CD8-positive, alpha-beta memory T cell (primary cell): ENCODE measurements at regions not wholly inside any gene's neighbourhood (a gene's known extent, or its start where the extent isn't known, plus 50 kb on each side); places are given as distances from the start of the nearest gene placed in this dataset.

Source experiments
- CTCF ChIA-PET: fragments of 350-600 bp; sonication (Branson Sonifier 250); formaldehyde crosslinking; loops from one replicate; lab custom pipeline; 2021; ENCODE audit warnings: antibody characterized with exemption; lab: Charles Lee
- POLR2A ChIA-PET: fragments of 350-600 bp; sonication (Branson Sonifier 250); formaldehyde crosslinking; loops from one replicate; lab custom pipeline; 2021; ENCODE audit warnings: antibody characterized with exemption; lab: Charles Lee
- DNase-seq, 5 donors: peaks; one replicate each; pipeline versions ENCODE4 v3.0.0 to v3.0.0-alpha.2; 2020 to 2022; ENCODE audit warnings: mixed read lengths in 1 of 5
- H3K27ac ChIP-seq: one replicate; pipeline ENCODE4 v1.7.0; 2013; ENCODE audit warnings: low read depth, mild to moderate bottlenecking, low read length, moderate library complexity
- H3K27me3 ChIP-seq: 2 replicates; pipeline ENCODE4 v1.7.0; 2013; ENCODE audit warnings: low read length, mild to moderate bottlenecking; ENCODE audit not compliant: insufficient read depth, poor library complexity, severe bottlenecking
- H3K36me3 ChIP-seq: 2 replicates; pipeline ENCODE4 v1.7.0; 2013; ENCODE audit warnings: mild to moderate bottlenecking, low read length, moderate library complexity; ENCODE audit not compliant: insufficient read depth
- H3K4me1 ChIP-seq: 2 replicates; pipeline ENCODE4 v1.7.0; 2013; ENCODE audit warnings: mild to moderate bottlenecking, low read length, moderate library complexity; ENCODE audit not compliant: insufficient read depth
- H3K4me3 ChIP-seq: 2 replicates; pipeline ENCODE4 v1.7.0; 2013; ENCODE audit warnings: mild to moderate bottlenecking, low read length
- H3K9me3 ChIP-seq: 2 replicates; pipeline ENCODE4 v1.7.0; 2013; ENCODE audit warnings: mild to moderate bottlenecking, low read length
- H3K27ac Mint-ChIP-seq, 8 donors: one replicate each; pipeline ENCODE4 v1.8.0; 2020 to 2021; ENCODE audit warnings: mixed read lengths in 8 of 8, mild to moderate bottlenecking in 6 of 8, inconsistent platforms in 3 of 8, moderate library complexity in 3 of 8
- H3K27me3 Mint-ChIP-seq, 2 donors: one replicate each; pipeline ENCODE4 v1.8.0; 2020 to 2021; ENCODE audit warnings: mixed read lengths in 2 of 2, mild to moderate bottlenecking in 1 of 2, moderate library complexity in 1 of 2
- H3K36me3 Mint-ChIP-seq, 3 donors: one replicate each; pipeline ENCODE4 v1.8.0; 2020 to 2021; ENCODE audit warnings: mixed read lengths in 3 of 3, inconsistent platforms in 1 of 3, mild to moderate bottlenecking in 1 of 3
- H3K4me1 Mint-ChIP-seq, 3 donors: one replicate each; pipeline ENCODE4 v1.8.0; 2020 to 2021; ENCODE audit warnings: mixed read lengths in 3 of 3, inconsistent platforms in 1 of 3, mild to moderate bottlenecking in 1 of 3
- H3K4me3 Mint-ChIP-seq, 7 donors: one replicate each; pipeline ENCODE4 v1.8.0; 2020 to 2021; ENCODE audit warnings: mixed read lengths in 7 of 7, mild to moderate bottlenecking in 6 of 7, moderate library complexity in 4 of 7, inconsistent platforms in 2 of 7
- H3K9me3 Mint-ChIP-seq, 5 donors: one replicate each; pipeline ENCODE4 v1.8.0; 2020 to 2022; ENCODE audit warnings: mixed read lengths in 5 of 5, mild to moderate bottlenecking in 3 of 5, moderate library complexity in 2 of 5, inconsistent platforms in 1 of 5

GRCh38 chr3:157841029-157841428 lies 265.2 kb downstream of the SHOX2 start:
- Mint-ChIP-seq H3K27ac (no peak overlapping the region), H3K9me3 (peaks cover 0 to 2% (median 0%) of the 10 kb centered on the region in 5 donors), H3K4me3 (no peak overlapping the region), H3K4me1 (no peaks in the 10 kb centered on the region), H3K36me3 (no peaks in the 10 kb centered on the region), H3K27me3 (no peaks in the 10 kb centered on the region)
- Histone ChIP-seq H3K4me1 (no peaks in the 10 kb centered on the region), H3K9me3 (no peaks in the 10 kb centered on the region), H3K4me3 (no peak overlapping the region), H3K27ac (no peak overlapping the region), H3K36me3 (no peaks in the 10 kb centered on the region), H3K27me3 (no peaks in the 10 kb centered on the region)
- CTCF ChIA-PET: no interaction called here
- DNase-seq: no peak
- POLR2A ChIA-PET: no interaction called here

- Mint-ChIP-seq H3K4me3 (no peak overlapping the region), H3K4me1 (no peaks in the 10 kb centered on the region), H3K36me3 (no peaks in the 10 kb centered on the region), H3K27ac (no peak overlapping the region), H3K9me3 (peaks cover 0 to 4% (median 0%) of the 10 kb centered on the region in 5 donors), H3K27me3 (no peaks in the 10 kb centered on the region)
- Histone ChIP-seq H3K9me3 (no peaks in the 10 kb centered on the region), H3K27me3 (no peaks in the 10 kb centered on the region), H3K4me3 (no peak overlapping the region), H3K4me1 (no peaks in the 10 kb centered on the region), H3K27ac (no peak overlapping the region), H3K36me3 (no peaks in the 10 kb centered on the region)
- no peak for DNase-seq
- CTCF ChIA-PET: no interaction called here
- POLR2A ChIA-PET: no interaction called here
Measured at GRCh38 chr3:157840564-157840963, 265.7 kb downstream of the SHOX2 start.

GRCh38 chr3:157838457-157838856 lies 267.8 kb downstream of the SHOX2 start:
- H3K4me1 ChIP-seq: no peaks in the 10 kb centered on the region
- Mint-ChIP-seq H3K27ac (no peak overlapping the region), H3K9me3 (peaks cover 0 to 11% (median 2%) of the 10 kb centered on the region in 5 donors), H3K4me1 (no peaks in the 10 kb centered on the region), H3K27me3 (peaks cover 0 to 6% of the 10 kb centered on the region in 2 donors), H3K36me3 (no peaks in the 10 kb centered on the region), H3K4me3 (no peak overlapping the region)
- H3K27me3 ChIP-seq: no peaks in the 10 kb centered on the region
- no peak for DNase-seq
- ChIA-PET CTCF (no interaction called here), POLR2A (no interaction called here)
- H3K27ac ChIP-seq: no peak overlapping the region
- no peak overlapping the region for H3K4me3 ChIP-seq
- H3K9me3 ChIP-seq: no peaks in the 10 kb centered on the region
- H3K36me3 ChIP-seq: no peaks in the 10 kb centered on the region

GRCh38 chr3:157837336-157837735 lies 268.9 kb downstream of the SHOX2 start:
- POLR2A ChIA-PET: no interaction called here
- Mint-ChIP-seq H3K4me3 (no peak overlapping the region), H3K9me3 (peaks cover 0 to 11% (median 2%) of the 10 kb centered on the region in 5 donors), H3K27me3 (peaks cover 0 to 6% of the 10 kb centered on the region in 2 donors), H3K27ac (no peak overlapping the region), H3K36me3 (no peaks in the 10 kb centered on the region), H3K4me1 (no peaks in the 10 kb centered on the region)
- Histone ChIP-seq H3K4me1 (no peaks in the 10 kb centered on the region), H3K27ac (no peak overlapping the region), H3K9me3 (no peaks in the 10 kb centered on the region), H3K27me3 (no peaks in the 10 kb centered on the region), H3K4me3 (no peak overlapping the region), H3K36me3 (no peaks in the 10 kb centered on the region)
- CTCF ChIA-PET: no interaction called here
- no peak for DNase-seq

GRCh38 chr3:157836022-157836421 lies 270.2 kb downstream of the SHOX2 start:
- Mint-ChIP-seq H3K27me3 (peaks cover 0 to 6% of the 10 kb centered on the region in 2 donors), H3K4me1 (no peaks in the 10 kb centered on the region), H3K4me3 (no peak overlapping the region), H3K27ac (no peak overlapping the region), H3K36me3 (no peaks in the 10 kb centered on the region), H3K9me3 (peaks cover 0 to 11% (median 2%) of the 10 kb centered on the region in 5 donors)
- no peak for DNase-seq
- ChIA-PET CTCF (no interaction called here), POLR2A (no interaction called here)
- no peaks in the 10 kb centered on the region for H3K27me3 ChIP-seq
- no peaks in the 10 kb centered on the region for H3K9me3 ChIP-seq
- H3K4me3 ChIP-seq: no peak overlapping the region
- no peak overlapping the region for H3K27ac ChIP-seq
- no peaks in the 10 kb centered on the region for H3K4me1 ChIP-seq
- no peaks in the 10 kb centered on the region for H3K36me3 ChIP-seq

GRCh38 chr3:157832588-157832987 lies 273.6 kb downstream of the SHOX2 start:
- Histone ChIP-seq H3K4me3 (no peak overlapping the region), H3K9me3 (no peaks in the 10 kb centered on the region), H3K27me3 (no peaks in the 10 kb centered on the region), H3K27ac (no peak overlapping the region), H3K4me1 (no peaks in the 10 kb centered on the region), H3K36me3 (no peaks in the 10 kb centered on the region)
- ChIA-PET CTCF (no interaction called here), POLR2A (no interaction called here)
- no peak overlapping the region for H3K4me3 Mint-ChIP-seq
- no peak overlapping the region for H3K27ac Mint-ChIP-seq
- DNase-seq: no peak
- no peaks in the 10 kb centered on the region for H3K36me3 Mint-ChIP-seq
- peaks cover 0 to 6% of the 10 kb centered on the region in 2 donors for H3K27me3 Mint-ChIP-seq
- no peaks in the 10 kb centered on the region for H3K4me1 Mint-ChIP-seq
- H3K9me3 Mint-ChIP-seq: peaks cover 7 to 18% (median 14%) of the 10 kb centered on the region in 5 donors

- peaks cover 0 to 6% of the 10 kb centered on the region in 2 donors for H3K27me3 Mint-ChIP-seq
- H3K27ac ChIP-seq: no peak overlapping the region
- no peaks in the 10 kb centered on the region for H3K36me3 Mint-ChIP-seq
- ChIA-PET POLR2A (no interaction called here), CTCF (no interaction called here)
- H3K9me3 ChIP-seq: no peaks in the 10 kb centered on the region
- H3K4me1 ChIP-seq: no peaks in the 10 kb centered on the region
- DNase-seq: no peak
- H3K4me3 Mint-ChIP-seq: no peak overlapping the region
- H3K27me3 ChIP-seq: no peaks in the 10 kb centered on the region
- H3K36me3 ChIP-seq: no peaks in the 10 kb centered on the region
- no peak overlapping the region for H3K27ac Mint-ChIP-seq
- H3K4me3 ChIP-seq: no peak overlapping the region
- H3K4me1 Mint-ChIP-seq: no peaks in the 10 kb centered on the region
- H3K9me3 Mint-ChIP-seq: peaks cover 7 to 17% (median 14%) of the 10 kb centered on the region in 5 donors
Measured at GRCh38 chr3:157830556-157831236, 275.5 kb downstream of the SHOX2 start.

GRCh38 chr3:157829786-157830185 lies 276.4 kb downstream of the SHOX2 start:
- POLR2A ChIA-PET: no interaction called here
- CTCF ChIA-PET: no interaction called here
- Mint-ChIP-seq H3K36me3 (no peaks in the 10 kb centered on the region), H3K4me1 (no peaks in the 10 kb centered on the region), H3K9me3 (peaks cover 7 to 13% (median 8%) of the 10 kb centered on the region in 5 donors), H3K4me3 (no peak overlapping the region), H3K27ac (no peak overlapping the region), H3K27me3 (no peaks in the 10 kb centered on the region)
- Histone ChIP-seq H3K4me3 (no peak overlapping the region), H3K27me3 (no peaks in the 10 kb centered on the region), H3K4me1 (no peaks in the 10 kb centered on the region), H3K27ac (no peak overlapping the region), H3K9me3 (no peaks in the 10 kb centered on the region), H3K36me3 (no peaks in the 10 kb centered on the region)
- no peak for DNase-seq
